Progenitor cell of endocrine pancreas (in vitro differentiated cells): ENCODE measurements at regions not wholly inside any gene's neighbourhood (a gene's known extent, or its start where the extent isn't known, plus 50 kb on each side); places are given as distances from the start of the nearest gene placed in this dataset.

Experiments
- DNase-seq: peaks from one replicate; pipeline ENCODE4 v3.0.0; 2021; ENCODE audit warnings: low spot score; ENCODE audit not compliant: unreplicated experiment
- H3K27ac Mint-ChIP-seq: 2 replicates; pipeline ENCODE4 v1.8.0; 2021; ENCODE audit warnings: mild to moderate bottlenecking, moderate library complexity, mixed read lengths
- H3K27me3 Mint-ChIP-seq: 2 replicates; pipeline ENCODE4 v1.8.0; 2021; ENCODE audit warnings: mixed read lengths
- H3K36me3 Mint-ChIP-seq: 2 replicates; pipeline ENCODE4 v1.8.0; 2022; ENCODE audit warnings: mixed read lengths; ENCODE audit not compliant: insufficient read depth
- H3K4me1 Mint-ChIP-seq: 2 replicates; pipeline ENCODE4 v1.8.0; 2021; ENCODE audit warnings: low read depth, mixed read lengths
- H3K4me3 Mint-ChIP-seq: 2 replicates; pipeline ENCODE4 v1.8.0; 2021; ENCODE audit warnings: low read depth, mild to moderate bottlenecking, moderate library complexity, mixed read lengths
- H3K9me3 Mint-ChIP-seq: 2 replicates; pipeline ENCODE4 v1.8.0; 2021; ENCODE audit warnings: low read depth, mixed read lengths
- CTCF ChIP-seq: fragments of 200-600 bp; sonication (generic); IDR thresholded peaks from one replicate; pipeline ENCODE4 v1.5.0; 2021; ENCODE audit warnings: antibody characterized with exemption, mild to moderate bottlenecking; ENCODE audit not compliant: unreplicated experiment

- TF ChIP-seq CTCF = no peak
- no peaks in the 10 kb centered on the region for H3K9me3 Mint-ChIP-seq
- no peak for DNase-seq
- H3K27ac Mint-ChIP-seq = no peak overlapping the region
- no peak overlapping the region for H3K4me3 Mint-ChIP-seq
- H3K36me3 Mint-ChIP-seq = no peaks in the 10 kb centered on the region
- peaks cover 6% of the 10 kb centered on the region for H3K4me1 Mint-ChIP-seq
- H3K27me3 Mint-ChIP-seq = peaks cover 15% of the 10 kb centered on the region
Measured at GRCh38 chr11:95451261-95451660, 220.3 kb upstream of the SESN3 start.

GRCh38 chr11:95450547-95451123 is 219.6 kb upstream of the SESN3 start:
- Mint-ChIP-seq H3K9me3 (no peaks in the 10 kb centered on the region), H3K4me1 (peaks cover 6% of the 10 kb centered on the region), H3K27ac (no peak overlapping the region), H3K36me3 (no peaks in the 10 kb centered on the region), H3K27me3 (peaks cover 13% of the 10 kb centered on the region), H3K4me3 (no peak overlapping the region)
- DNase-seq = no peak
- no peak for TF ChIP-seq CTCF

GRCh38 chr11:95445746-95446333 is 214.8 kb upstream of the SESN3 start:
- no peak for TF ChIP-seq CTCF
- H3K4me1 Mint-ChIP-seq = no peaks in the 10 kb centered on the region
- H3K27me3 Mint-ChIP-seq = peaks cover 8% of the 10 kb centered on the region
- no peak overlapping the region for H3K4me3 Mint-ChIP-seq
- no peak overlapping the region for H3K27ac Mint-ChIP-seq
- H3K9me3 Mint-ChIP-seq = no peaks in the 10 kb centered on the region
- no peak for DNase-seq
- H3K36me3 Mint-ChIP-seq = no peaks in the 10 kb centered on the region

- H3K4me3 Mint-ChIP-seq = no peak overlapping the region
- TF ChIP-seq CTCF = no peak
- H3K27me3 Mint-ChIP-seq = peaks cover 5% of the 10 kb centered on the region
- no peaks in the 10 kb centered on the region for H3K9me3 Mint-ChIP-seq
- no peak for DNase-seq
- no peaks in the 10 kb centered on the region for H3K36me3 Mint-ChIP-seq
- H3K27ac Mint-ChIP-seq = no peak overlapping the region
- H3K4me1 Mint-ChIP-seq = no peaks in the 10 kb centered on the region
Measured at GRCh38 chr11:95444309-95445241, 213.6 kb upstream of the SESN3 start.

GRCh38 chr11:95443386-95443785 is 212.4 kb upstream of the SESN3 start:
- no peak for TF ChIP-seq CTCF
- no peaks in the 10 kb centered on the region for H3K9me3 Mint-ChIP-seq
- no peaks in the 10 kb centered on the region for H3K36me3 Mint-ChIP-seq
- H3K4me3 Mint-ChIP-seq = no peak overlapping the region
- no peak for DNase-seq
- no peak overlapping the region for H3K27ac Mint-ChIP-seq
- H3K27me3 Mint-ChIP-seq = peaks cover 3% of the 10 kb centered on the region
- no peaks in the 10 kb centered on the region for H3K4me1 Mint-ChIP-seq
